ENCODE measurements at regions not wholly inside any gene's neighbourhood (a gene's known extent, or its start where the extent isn't known, plus 50 kb on each side); places are given as distances from the start of the nearest gene placed in this dataset.
A peak's percentile ranks its signal among the peaks of the same experiment; 100 is the strongest.

GRCh38 chr20:51159303-51159702 lies 136.4 kb upstream of the KCNG1 start:
- H2AK9ac ChIP-seq (replicated peaks; ENCODE audit: low read depth, low read length, poor library complexity): no peak overlapping the region
- H4K91ac ChIP-seq (ENCODE audit: insufficient read depth, low read depth, low read length): no peak overlapping the region
- H2AK5ac ChIP-seq (ENCODE audit: low read depth, low read length): no peak overlapping the region
- no peak for DNase-seq
- no peak overlapping the region for H3K14ac ChIP-seq (replicated peaks; ENCODE audit: low read depth, low read length)
- no peak overlapping the region for H4K5ac ChIP-seq (ENCODE audit: low read depth, low read length)
- no peak overlapping the region for H2BK20ac ChIP-seq (ENCODE audit: low read depth, low read length)
- no peaks in the 10 kb centered on the region for H3K9me3 ChIP-seq (ENCODE audit: control insufficient read depth, insufficient read depth, low read length)
- intact Hi-C loops (cut with micrococcal nuclease): no loop called here
- dilution Hi-C loops (cut with HindIII; ENCODE audit: low sequenced_read_pairs, unreplicated experiment): no loop called here
- POLR2A ChIA-PET (ENCODE audit: unreplicated experiment): no interaction called here
- H4K8ac ChIP-seq (ENCODE audit: low read depth in 2 of 2, low read length in 2 of 2): no peak overlapping the region
- no peak overlapping the region for H3K23ac ChIP-seq (ENCODE audit: low read depth, low read length)
- H3K9ac ChIP-seq (ENCODE audit: low read depth, low read length): no peak overlapping the region
- H4K20me1 ChIP-seq (ENCODE audit: insufficient read depth, low read length): no peaks in the 10 kb centered on the region; the same call in 1 of the 2 replicates
- H3K27me3 ChIP-seq (ENCODE audit: control insufficient read depth, insufficient read depth, low read length): peaks cover 72% of the 10 kb centered on the region
- ATAC-seq (ENCODE audit: low read depth): no peak
- no peak overlapping the region for H3K4me2 ChIP-seq (ENCODE audit: low read depth, low read length)
- H2BK5ac ChIP-seq (ENCODE audit: low read depth, low read length, poor library complexity, severe bottlenecking): no peak overlapping the region
- no peak overlapping the region for H3K27ac ChIP-seq (ENCODE audit: insufficient read depth, low read length)
- TF ChIP-seq RFX5 (IDR thresholded peaks at IDR 0.05; ENCODE audit: low read depth, low read length) (no peak), NFE2L2 (IDR thresholded peaks at IDR 0.05; ENCODE audit: low read depth, low read length) (no peak), FOS (IDR thresholded peaks at IDR 0.05; ENCODE audit: low read depth, low read length) (no peak), MXI1 (IDR thresholded peaks at IDR 0.05; ENCODE audit: borderline replicate concordance, low read depth, low read length) (no peak), USF2 (IDR thresholded peaks at IDR 0.05; ENCODE audit: low read depth, low read length) (no peak), MAFK (IDR thresholded peaks at IDR 0.05; ENCODE audit: low read depth, low read length) (no peak), CTCF (conservative IDR thresholded peaks at IDR 0.05; ENCODE audit: low read depth, low read length) (no peak), POLR2A (IDR thresholded peaks at IDR 0.05; ENCODE audit: low read depth, low read length) (no peak), ELK1 (IDR thresholded peaks at IDR 0.05; ENCODE audit: borderline replicate concordance, low read depth, low read length) (no peak), BHLHE40 (IDR thresholded peaks at IDR 0.05; ENCODE audit: low read depth, low read length) (no peak), MAZ (IDR thresholded peaks at IDR 0.05; ENCODE audit: borderline replicate concordance, low read depth, low read length) (no peak)
- no peaks in the 10 kb centered on the region for H3K79me1 ChIP-seq (ENCODE audit: low read depth in 1 of 2, low read length in 2 of 2)
- H3K4ac ChIP-seq (ENCODE audit: low read depth, low read length): no peak overlapping the region
- no peak overlapping the region for H3K18ac ChIP-seq (ENCODE audit: low read depth, low read length)
- BruUV-seq (replicated peaks): no TSS peak
- H3K4me3 ChIP-seq (ENCODE audit: insufficient read depth, low read depth, low read length): no peak overlapping the region
- H3K36me3 ChIP-seq (ENCODE audit: control insufficient read depth, insufficient read depth, low read length): no peaks in the 10 kb centered on the region
- H3K4me1 ChIP-seq (ENCODE audit: control insufficient read depth, insufficient read depth, low read length): peaks cover 5% of the 10 kb centered on the region
- CTCF ChIA-PET: no interaction called here
- 50% methylated on average over 1 of the region's 8 CpGs; no CpG with 5 or more reads in 1 of the 2 experiments for WGBS, 2 experiments (ENCODE audit: extremely low coverage in 2 of 2, insufficient read length in 1 of 2)
- in situ Hi-C loops (cut with MboI; ENCODE audit: low sequenced_read_pairs): no loop called here
- H2BK15ac ChIP-seq (ENCODE audit: low read depth, low read length): no peak overlapping the region
- no peaks in the 10 kb centered on the region for H3K9me1 ChIP-seq (ENCODE audit: insufficient read depth, low read length)
- H2AFZ ChIP-seq (replicated peaks; ENCODE audit: low read length, poor library complexity): peak overlapping the region; percentile 24
- no peak overlapping the region for H3K56ac ChIP-seq (ENCODE audit: extremely low read depth, insufficient read depth, low read length)
- H2BK120ac ChIP-seq (ENCODE audit: low read depth, low read length): no peak overlapping the region

All from IMR-90 (cell line).